GM15510 (cell line): ENCODE measurements at regions not wholly inside any gene's neighbourhood (a gene's known extent, or its start where the extent isn't known, plus 50 kb on each side); places are given as distances from the start of the nearest gene placed in this dataset.

Experiments
- POLR2A ChIP-seq: IDR thresholded peaks from 3 replicates; pipeline ENCODE4 v1.6.1; 2011; ENCODE audit warnings: borderline replicate concordance; ENCODE audit not compliant: insufficient read length; ENCODE audit errors: extremely low read depth

DNA sequence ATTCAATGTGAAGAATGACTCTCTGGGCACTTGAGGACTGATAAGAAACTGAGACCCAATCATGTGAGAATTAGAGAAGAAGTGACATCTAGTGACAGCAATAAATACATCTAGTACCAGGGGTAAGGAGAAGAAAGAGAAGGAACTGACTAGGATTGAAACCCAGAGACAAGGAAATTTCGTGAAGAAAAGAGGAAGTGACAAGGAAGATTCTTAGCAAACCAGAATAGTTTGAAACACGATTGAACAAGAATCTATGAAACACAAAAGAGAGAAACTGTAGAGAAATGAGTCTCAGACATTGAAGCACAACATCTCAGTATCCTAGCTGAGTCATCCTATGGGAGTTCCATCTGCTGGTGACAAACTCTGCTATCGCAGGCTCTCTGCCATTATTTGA is 571.9 kb upstream of the PKDCC start:
- TF ChIP-seq POLR2A = no peak

DNA sequence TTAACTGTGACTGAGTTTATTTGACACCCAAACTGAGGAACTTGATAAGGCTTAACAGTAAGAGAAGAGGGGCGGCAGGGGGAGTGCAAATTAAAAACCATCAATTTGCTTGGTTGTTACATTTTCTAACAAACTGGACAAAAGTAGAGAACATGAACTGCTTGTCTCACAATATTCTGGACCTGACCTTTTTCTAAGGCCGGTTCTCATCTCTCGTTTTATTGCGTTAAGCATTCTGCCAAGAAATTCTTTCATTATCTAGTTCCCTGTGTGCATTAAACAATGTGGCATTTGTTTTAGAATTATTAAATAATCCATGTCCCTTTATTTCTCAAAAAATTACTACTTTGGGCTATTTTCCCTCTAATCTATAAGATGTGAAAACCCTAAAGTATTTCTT is 565.2 kb upstream of the PKDCC start:
- TF ChIP-seq POLR2A = no peak

DNA sequence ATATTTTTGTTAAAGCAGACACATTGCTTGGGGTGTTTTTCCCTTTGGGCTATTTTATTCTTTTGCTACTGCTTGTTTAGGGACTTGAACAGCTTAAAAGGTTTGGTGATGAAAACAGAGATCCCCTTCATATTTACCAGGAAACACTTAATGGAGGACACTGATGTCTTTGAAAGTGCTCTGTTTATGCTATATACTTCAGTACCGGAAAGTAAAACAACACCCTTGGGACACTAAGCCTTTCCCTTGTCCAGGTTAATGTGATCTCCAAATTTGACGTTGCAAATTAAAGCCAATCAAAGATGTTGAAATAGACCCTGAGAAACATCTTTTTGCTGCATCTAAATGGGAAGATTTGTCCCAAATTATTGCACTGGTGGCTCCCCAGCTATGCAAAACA is 564.6 kb upstream of the PKDCC start:
- no peak for TF ChIP-seq POLR2A

DNA sequence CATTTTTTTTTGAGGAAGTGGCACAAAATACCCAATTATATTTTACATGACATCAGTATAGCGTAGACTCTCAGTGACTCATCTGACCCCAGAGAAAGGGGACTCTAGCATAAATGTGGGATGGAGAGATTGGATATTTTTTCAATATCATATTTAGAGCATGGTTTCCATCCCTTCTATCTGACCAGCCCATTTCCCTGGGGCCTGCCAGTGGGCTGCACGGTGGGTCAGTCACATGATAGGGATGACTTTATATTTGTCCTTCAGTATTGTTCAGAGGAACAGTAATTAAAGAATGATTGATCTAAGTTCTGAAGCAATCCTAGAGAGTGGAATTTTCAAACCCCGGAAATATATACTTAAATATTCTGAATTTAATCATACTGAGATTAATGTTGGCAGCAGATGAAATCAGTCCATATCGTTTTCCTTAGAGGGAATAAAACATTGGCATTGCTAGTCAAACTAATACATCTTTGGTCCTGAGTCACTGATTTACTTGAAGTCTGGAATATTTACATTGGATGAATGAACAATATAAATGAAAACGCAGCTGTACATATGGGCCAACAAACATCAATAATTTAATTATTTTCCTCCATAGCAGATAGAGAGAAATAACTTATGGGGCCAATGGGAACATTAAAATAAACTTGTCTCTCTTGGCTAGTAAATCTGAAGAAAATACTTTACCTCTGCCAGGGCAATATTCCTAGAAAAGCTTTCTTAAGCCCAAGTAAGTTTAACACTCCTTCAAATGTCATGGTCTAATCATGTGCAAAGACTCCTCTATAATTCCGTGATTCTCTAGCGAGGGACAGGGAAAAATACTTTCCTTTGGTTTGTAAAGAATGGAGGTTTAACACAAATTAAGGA is 563.6 kb upstream of the PKDCC start:
- no peak for TF ChIP-seq POLR2A

DNA sequence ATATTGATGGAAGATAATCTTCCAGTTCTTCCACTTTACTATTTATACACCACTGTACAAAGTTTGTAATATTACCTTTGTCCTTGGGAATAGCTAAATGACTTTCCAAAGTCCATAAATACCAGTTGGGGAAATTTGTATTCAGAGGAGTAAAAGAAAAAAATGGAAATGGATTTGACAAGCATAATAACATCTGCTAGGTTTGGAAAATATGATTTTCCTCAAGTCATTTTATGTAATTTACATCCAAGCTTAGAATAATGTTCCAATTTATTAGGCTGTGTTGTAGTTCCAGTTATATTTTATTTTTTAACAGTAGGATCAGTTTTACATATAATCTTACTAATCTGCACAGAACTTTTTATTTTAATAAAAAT is 563.0 kb upstream of the PKDCC start:
- no peak for TF ChIP-seq POLR2A

DNA sequence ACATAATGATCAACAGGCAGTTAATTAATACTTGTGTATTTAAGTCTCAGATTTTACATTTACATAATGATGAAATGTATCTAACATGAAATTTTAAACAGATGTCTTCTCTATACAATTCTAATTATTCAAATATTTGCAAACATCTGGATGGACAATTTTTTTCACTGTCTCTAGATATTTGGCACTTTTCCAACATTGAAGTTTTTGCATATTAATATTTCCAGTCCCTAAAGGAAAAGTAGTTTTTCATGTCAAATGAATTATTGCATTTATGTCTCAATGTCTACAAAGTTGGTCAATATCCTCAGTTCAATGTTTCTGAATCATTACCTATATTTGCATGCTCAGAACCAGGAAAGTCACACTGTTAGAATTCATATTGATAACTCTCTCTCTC is 560.9 kb upstream of the PKDCC start:
- TF ChIP-seq POLR2A = no peak

DNA sequence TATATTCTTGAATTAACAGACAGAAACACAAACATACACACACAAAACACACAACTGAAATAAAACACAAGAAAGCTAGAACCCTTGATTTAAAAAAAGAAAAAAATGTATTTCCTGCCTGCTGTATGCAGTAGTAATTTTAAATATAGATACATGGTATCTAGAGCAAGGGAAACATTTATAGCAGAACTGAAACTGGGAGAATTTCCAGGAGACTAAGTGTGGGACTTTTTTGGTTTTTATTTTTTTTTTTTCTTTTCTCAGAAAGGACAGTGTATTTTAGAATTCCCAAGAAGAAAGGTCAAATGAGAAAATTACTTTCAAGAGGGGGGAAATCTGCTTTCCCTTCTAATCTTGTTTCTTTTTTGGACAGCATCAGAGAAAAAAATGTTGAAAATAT is 558.9 kb upstream of the PKDCC start:
- TF ChIP-seq POLR2A = no peak

DNA sequence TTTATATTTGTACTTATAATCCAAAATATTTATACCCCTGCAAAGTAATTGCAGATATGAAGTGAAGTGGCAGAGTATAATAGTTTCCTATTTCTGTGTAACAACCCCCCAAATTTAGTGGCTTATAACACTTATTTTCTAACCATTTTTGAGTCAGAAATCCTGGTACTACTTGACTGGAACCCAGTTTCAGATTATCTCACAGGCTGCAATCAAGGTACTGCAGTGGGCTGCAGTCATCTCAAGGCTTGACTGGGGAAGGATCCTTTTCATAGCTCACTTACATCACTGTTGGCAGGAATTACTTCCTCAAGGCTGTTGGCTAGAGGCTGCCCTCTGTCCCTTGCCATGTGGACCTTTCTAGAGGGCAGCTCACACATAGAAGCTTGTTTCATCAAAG is 558.2 kb upstream of the PKDCC start:
- TF ChIP-seq POLR2A = no peak

DNA sequence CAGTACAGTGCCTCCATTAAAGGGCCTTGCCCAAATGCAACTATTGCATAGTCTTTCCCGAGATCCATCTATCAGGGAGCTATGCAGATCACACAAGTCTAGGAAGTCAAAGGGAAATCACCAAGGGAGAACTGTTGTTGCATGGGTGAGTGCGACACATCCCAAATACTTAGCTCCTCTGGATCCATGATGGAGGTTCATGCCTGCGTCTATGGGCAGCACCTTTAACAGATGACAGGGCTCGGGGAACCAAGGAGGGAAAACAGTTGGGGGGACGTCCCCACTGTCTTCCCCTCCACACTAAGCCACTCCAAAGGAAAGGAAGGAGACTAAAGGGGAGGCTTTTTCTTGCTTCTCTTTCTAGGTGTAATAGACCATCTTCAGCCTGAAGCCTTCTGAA is 552.8 kb upstream of the PKDCC start:
- no peak for TF ChIP-seq POLR2A

DNA sequence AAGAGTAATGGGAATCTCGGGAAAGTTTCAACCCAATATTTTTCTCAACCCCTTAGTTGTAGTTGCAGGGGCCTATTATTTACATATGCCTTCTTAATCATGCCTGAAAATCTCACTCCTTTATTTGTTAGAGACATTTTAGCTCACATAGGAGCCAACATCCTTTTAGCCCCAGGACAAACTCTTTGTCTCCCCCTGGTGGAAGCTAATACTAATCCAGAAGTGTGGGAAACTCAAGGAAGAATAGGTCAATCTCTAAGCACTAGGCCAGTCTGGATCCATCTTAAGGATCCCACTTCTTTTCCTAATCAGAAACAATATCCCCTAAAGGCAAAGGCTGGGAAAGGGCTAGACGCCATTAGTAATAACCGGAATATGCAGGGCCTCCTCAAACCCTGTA is 550.9 kb upstream of the PKDCC start:
- TF ChIP-seq POLR2A = no peak

DNA sequence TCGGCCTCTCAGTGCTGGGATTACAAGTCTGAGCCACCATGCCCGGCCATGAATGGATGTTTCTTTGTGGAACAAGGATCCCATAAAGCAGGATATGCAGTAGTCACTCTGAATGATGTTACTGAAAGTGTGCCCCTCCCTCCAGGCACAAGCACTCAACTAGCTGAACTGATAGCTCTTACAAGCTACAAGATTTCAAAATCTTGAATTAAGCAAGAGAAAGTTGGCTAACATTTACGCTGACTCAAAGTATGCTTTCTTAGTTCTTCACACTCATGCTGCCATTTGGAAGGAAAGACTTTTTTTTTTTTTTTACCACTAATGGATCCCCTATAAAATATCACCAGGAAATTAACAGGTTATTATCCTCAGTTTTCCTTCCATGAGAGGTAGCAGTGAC is 549.0 kb upstream of the PKDCC start:
- TF ChIP-seq POLR2A = no peak

DNA sequence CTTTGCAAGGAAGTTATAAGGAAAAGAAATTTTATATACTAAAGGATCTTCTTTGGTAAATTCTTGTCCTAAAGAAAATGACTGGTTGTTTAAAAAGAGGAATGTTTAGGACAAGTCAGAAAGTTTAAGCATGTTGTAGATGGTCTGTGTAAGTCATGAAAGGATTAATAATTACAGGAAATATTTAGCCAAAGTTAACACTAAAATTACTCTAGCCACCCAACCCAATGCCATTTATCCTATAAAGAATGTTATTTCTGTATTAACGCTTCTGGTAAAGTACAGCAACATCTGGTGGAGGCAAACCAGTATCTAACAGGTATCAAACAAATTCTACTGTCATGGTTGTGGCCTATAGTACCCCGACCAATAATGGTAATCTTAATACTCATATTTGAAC is 546.9 kb upstream of the PKDCC start:
- TF ChIP-seq POLR2A = no peak

DNA sequence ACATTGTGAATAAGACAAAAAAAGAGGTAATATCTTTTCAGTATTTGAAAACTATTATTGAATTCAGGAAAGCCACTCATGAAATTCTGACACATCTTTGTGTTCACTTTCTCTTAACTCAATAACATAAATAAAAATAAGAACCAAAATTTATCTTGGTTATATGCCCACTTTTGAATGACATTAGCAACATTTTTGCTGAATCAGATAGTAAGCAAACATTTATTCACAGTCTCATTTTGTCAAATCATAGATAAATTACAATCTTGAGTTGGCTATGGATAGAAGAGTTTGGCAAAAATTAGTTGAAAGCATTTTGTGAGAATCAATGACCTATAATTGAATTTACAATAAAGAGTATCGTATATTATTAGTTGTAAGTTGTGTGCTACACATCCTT is 545.1 kb upstream of the PKDCC start:
- TF ChIP-seq POLR2A = no peak

DNA sequence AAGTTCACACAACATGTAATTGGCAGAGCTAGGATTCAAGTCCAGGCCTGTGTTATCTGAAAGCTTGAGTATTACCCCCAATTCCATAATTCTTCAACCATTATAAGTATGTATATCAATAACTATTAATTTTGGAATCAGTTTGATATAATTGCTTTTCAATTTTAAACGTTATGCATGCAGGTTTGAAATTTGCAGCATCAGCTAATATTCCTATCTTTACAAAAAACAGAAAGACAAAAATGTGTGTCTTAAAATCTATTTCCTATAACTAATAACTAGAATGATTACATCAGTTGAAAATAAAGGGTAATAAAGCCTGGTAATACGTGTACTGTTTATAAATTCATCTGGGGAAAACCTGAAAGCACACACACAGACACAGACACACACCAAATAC is 543.3 kb upstream of the PKDCC start:
- TF ChIP-seq POLR2A = no peak

DNA sequence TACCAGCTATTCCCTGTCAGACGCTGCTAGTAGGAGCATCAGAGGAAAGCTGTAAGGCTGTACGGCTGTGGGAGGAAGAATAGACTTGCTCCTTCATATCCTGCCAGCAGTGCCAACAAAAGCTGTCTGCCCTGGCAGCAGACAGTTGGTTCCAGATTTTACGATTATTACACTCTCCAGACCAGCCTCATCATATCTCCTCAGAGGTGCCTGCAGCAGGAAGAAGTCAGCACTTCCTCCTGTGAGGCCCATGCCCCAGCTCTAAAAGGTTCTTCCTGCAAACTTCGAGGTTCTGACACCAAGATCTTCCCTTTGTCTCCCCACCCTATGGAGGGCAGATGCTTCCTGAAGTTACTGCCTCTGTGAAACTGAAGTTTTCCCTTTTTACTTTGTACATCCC is 537.7 kb upstream of the PKDCC start:
- TF ChIP-seq POLR2A = no peak

DNA sequence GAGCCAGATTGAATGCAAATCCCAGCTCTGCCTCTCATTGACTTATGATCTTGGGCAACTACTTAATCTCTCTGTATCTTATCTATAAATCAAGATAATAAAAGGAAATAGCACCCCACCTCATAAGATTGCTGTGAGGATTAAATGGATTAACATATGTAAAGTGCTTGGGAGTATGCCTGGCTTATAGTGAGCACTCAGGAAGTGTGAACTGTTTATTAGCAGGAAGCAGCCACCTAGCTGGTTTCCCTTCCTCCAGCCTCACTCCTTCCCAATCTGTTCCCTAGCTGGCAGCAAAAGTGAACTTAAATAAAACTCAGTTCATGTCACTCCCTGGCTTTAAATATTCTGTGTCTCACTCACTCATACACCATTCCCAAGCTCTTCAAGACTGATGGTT is 526.6 kb upstream of the PKDCC start:
- no peak for TF ChIP-seq POLR2A
